IMR-90 (cell line): ENCODE measurements at regions not wholly inside any gene's neighbourhood (a gene's known extent, or its start where the extent isn't known, plus 50 kb on each side); places are given as distances from the start of the nearest gene placed in this dataset.
"Not testable (repeated sequence)": the region's sequence is repeated elsewhere in the genome, so short reads cannot be mapped to it uniquely, and the experiment has no call there.

Source experiments
- CEBPB ChIP-seq: IDR thresholded peaks from 2 replicates; pipeline ENCODE4 v1.6.1; 2012; ENCODE audit warnings: low read depth, low read length, improper control_type of control experiment
- CTCF ChIP-seq: conservative IDR thresholded peaks from 2 replicates; pipeline ENCODE4 v1.5.1; 2012; ENCODE audit warnings: mild to moderate bottlenecking, low read depth, low read length, improper control_type of control experiment
- FOS ChIP-seq: fragments of 150-350 bp; IDR thresholded peaks from 2 replicates; pipeline ENCODE4 v1.6.1; 2016; ENCODE audit warnings: low read depth, low read length
- MAFK ChIP-seq: IDR thresholded peaks from 2 replicates; pipeline ENCODE4 v1.6.1; 2012; ENCODE audit warnings: low read depth, low read length, improper control_type of control experiment
- MXI1 ChIP-seq: IDR thresholded peaks from 2 replicates; pipeline ENCODE4 v1.6.1; 2012; ENCODE audit warnings: low read depth, mild to moderate bottlenecking, low read length, moderate library complexity, borderline replicate concordance
- NFE2L2 ChIP-seq: fragments of 150-350 bp; IDR thresholded peaks from 2 replicates; pipeline ENCODE4 v1.6.1; 2016; ENCODE audit warnings: low read depth, mild to moderate bottlenecking, low read length
- POLR2A ChIP-seq: IDR thresholded peaks from 2 replicates; pipeline ENCODE4 v1.6.1; 2012; ENCODE audit warnings: mild to moderate bottlenecking, low read depth, low read length
- RAD21 ChIP-seq: IDR thresholded peaks from 2 replicates; pipeline ENCODE4 v1.6.1; 2012; ENCODE audit warnings: low read length, improper control_type of control experiment
- RCOR1 ChIP-seq: IDR thresholded peaks from 2 replicates; pipeline ENCODE4 v1.6.1; 2012; ENCODE audit warnings: mild to moderate bottlenecking, low read length, improper control_type of control experiment; ENCODE audit not compliant: insufficient replicate concordance
- RFX5 ChIP-seq: IDR thresholded peaks from 2 replicates; pipeline ENCODE4 v1.8.0; 2012; ENCODE audit warnings: low read depth, mild to moderate bottlenecking, low read length, moderate library complexity
- USF2 ChIP-seq: fragments of 150-350 bp; IDR thresholded peaks from 2 replicates; pipeline ENCODE4 v1.6.1; 2017; ENCODE audit warnings: mild to moderate bottlenecking, antibody characterized with exemption, low read length, low read depth

GRCh38 chr16:79881107-79881506, 280.6 kb upstream of the MAF start:
- TF ChIP-seq USF2, CTCF, POLR2A, RCOR1, RFX5, MAFK, MXI1, FOS, RAD21, NFE2L2, CEBPB: not testable (repeated sequence)
